ENCODE measurements at regions not wholly inside any gene's neighbourhood (a gene's known extent, or its start where the extent isn't known, plus 50 kb on each side); places are given as distances from the start of the nearest gene placed in this dataset.

- TF ChIP-seq ZNF274 (IDR thresholded peaks at IDR 0.05; ENCODE audit: low read depth, low read length) = no peak
- no peak for TF ChIP-seq SUZ12 (IDR thresholded peaks at IDR 0.05; ENCODE audit: extremely low read depth, insufficient read depth, insufficient read length)
- no peak for TF ChIP-seq YY1 (IDR thresholded peaks at IDR 0.05; ENCODE audit: insufficient read depth, insufficient read length)
Observed at GRCh38 chr6:144474904-144475303, 189.8 kb downstream of the UTRN start.

Data from NT2/D1 (cell line).